NCI-H1694 (cell line): ENCODE measurements at regions not wholly inside any gene's neighbourhood (a gene's known extent, or its start where the extent isn't known, plus 50 kb on each side); places are given as distances from the start of the nearest gene placed in this dataset.

Experiments
- DNase-seq: peaks from one replicate; lab custom pipeline; 2025; lab: John Stamatoyannopoulos, UW

- no peak for DNase-seq
Observed at GRCh38 chr9:23171479-23171878, 654.6 kb downstream of the ELAVL2 start.

GRCh38 chr9:23172206-23172605 is 653.8 kb downstream of the ELAVL2 start:
- DNase-seq = no peak

GRCh38 chr9:23172979-23173637 is 652.9 kb downstream of the ELAVL2 start:
- no peak for DNase-seq

GRCh38 chr9:23194281-23194680 is 631.8 kb downstream of the ELAVL2 start:
- no peak for DNase-seq

DNA sequence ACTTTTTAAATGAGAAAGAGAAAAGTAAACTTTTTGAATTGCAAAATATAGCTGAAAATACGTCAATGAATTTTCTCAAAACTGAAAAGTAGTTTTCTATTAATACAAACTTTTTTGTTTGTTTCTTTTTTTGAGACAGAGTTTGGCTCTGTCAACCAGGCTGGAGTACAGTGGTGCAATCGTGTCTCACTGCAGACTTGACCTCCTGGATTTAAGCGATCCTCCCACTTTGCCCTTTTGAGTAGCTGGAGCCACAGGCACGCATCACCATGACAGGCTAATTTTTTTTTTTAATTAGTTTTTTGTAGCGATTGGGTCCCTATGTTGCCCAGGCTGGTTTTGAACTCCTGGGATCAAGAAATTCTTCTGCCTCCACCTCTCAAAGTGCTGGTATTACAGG is 610.4 kb downstream of the ELAVL2 start:
- no peak for DNase-seq

DNA sequence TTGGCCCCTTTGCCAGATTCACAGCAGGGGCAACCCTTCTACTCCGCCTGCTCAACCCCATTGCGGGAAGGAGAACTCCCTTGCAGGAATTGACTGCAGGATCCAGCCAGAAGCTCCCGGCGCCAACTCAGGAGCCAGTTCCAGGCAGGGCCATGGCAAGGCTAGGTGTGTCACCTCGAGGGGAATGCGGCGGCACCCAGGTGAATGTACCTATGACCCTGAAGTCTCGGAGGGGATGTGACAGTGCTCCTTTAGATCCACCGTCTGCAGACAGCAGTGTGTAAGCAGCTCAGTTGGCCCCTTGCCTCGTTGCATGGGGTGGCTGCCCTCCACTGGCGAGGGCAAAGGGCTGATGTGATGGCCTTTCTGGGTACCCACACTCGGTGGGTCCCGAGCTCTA is 606.6 kb downstream of the ELAVL2 start:
- DNase-seq = no peak

- no peak for DNase-seq
Observed at GRCh38 chr9:23220171-23220570, 605.9 kb downstream of the ELAVL2 start.

DNA sequence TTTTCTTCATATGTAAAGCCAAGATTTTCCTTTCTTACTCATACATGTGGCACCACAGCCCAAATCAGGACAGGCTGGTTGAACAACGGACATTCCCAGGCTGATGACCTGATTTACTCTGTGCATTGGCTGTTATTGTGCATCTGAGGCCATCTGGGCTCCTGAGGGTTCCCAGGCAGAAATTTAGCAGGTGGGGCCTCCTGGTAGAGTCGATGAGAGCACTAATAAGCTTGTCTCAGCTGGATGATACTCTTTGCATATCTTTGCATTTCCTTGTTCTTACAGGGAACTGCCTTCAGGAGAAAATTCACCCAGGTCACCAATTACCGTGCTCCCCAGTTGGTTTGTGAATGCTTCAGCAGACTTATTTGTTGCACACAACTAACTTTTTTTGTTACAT is 605.1 kb downstream of the ELAVL2 start:
- no peak for DNase-seq

DNA sequence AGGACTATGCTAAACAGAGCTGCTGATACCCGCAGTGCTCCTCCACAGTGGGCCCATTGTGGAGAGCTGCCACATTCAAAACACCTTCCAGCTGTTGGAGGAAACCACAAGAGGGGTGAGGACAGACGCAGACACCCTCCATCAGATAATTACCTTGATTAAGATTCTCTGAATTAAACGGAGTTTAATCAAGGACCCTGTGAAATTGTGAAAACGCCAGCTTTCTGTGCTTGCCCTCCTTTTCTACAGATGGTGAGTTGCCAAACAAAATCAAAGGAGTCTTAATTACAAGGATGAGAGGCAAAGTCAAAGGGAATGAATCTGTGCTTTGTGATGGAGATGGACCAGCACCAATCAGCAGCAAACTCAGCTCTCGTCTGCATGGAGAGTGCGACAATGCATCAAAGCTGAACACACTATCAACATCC is 596.1 kb downstream of the ELAVL2 start:
- DNase-seq = no peak

DNA sequence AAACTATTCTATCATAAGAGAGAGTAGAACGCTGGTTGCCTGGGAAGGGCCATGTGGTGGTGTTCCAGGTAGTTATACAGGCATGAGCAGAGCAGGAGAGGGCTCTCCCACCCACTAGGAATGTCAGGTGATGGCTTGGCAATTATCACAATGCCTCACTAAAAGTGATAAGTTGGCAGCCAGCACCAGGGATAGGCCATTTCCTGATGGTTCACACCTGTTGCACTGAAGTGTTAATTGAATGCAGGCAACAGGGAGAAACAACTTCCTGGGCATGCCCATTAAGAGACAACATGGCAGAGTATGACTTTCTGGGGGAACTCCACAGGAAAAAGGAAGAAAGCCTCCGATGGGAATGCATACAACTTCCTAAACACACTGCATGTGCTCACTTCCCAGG is 593.2 kb downstream of the ELAVL2 start:
- DNase-seq = no peak

DNA sequence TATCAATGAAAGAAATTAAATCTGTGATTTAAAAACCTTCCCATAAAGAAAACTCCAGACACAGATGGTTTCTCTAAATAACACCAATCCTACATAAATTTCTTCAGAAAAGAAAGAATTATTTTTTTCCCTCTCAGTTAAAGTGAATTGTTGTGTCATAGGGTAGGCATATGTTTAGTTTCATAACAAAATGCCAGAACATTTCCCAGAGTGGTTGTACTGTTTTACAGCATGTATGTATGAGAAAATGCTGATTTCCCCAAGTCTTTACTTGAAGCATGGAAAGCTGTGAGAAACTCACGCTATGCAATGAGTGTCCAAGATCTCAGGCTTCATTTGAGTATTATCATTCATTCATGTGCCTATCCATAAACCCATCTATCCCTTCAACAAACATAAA is 582.5 kb downstream of the ELAVL2 start:
- DNase-seq = no peak

GRCh38 chr9:23245067-23245466 is 581.0 kb downstream of the ELAVL2 start:
- DNase-seq = no peak

GRCh38 chr9:23254404-23255184 is 571.4 kb downstream of the ELAVL2 start:
- no peak for DNase-seq

DNA sequence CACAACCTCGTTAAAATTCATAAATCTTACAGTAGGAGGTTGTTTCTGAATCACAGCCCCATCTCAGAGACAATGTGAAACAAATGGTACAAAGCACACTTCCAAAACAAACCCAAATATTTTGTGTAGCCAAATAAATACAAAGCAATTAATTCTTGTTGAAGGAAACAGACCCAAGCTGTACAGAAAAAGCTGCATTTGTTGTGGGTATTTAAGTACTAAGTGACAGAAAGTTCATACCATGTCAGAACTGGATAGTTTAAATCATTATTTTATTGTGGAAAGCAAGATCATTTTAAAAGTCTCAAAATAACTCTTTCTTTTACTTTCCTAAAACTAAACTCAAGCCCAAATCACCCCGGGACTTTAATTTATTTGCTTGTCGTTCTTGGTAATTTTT is 570.7 kb downstream of the ELAVL2 start:
- no peak for DNase-seq

- no peak for DNase-seq
Observed at GRCh38 chr9:23258569-23258968, 567.5 kb downstream of the ELAVL2 start.

GRCh38 chr9:23278561-23278960 is 547.5 kb downstream of the ELAVL2 start:
- DNase-seq = no peak

GRCh38 chr9:23287390-23287789 is 538.6 kb downstream of the ELAVL2 start:
- no peak for DNase-seq

- DNase-seq = no peak
Observed at GRCh38 chr9:23288545-23288944, 537.5 kb downstream of the ELAVL2 start.

GRCh38 chr9:23290973-23291372 is 535.1 kb downstream of the ELAVL2 start:
- DNase-seq = no peak

GRCh38 chr9:23302281-23302680 is 523.8 kb downstream of the ELAVL2 start:
- no peak for DNase-seq

GRCh38 chr9:23306731-23307130 is 519.3 kb downstream of the ELAVL2 start:
- no peak for DNase-seq

DNA sequence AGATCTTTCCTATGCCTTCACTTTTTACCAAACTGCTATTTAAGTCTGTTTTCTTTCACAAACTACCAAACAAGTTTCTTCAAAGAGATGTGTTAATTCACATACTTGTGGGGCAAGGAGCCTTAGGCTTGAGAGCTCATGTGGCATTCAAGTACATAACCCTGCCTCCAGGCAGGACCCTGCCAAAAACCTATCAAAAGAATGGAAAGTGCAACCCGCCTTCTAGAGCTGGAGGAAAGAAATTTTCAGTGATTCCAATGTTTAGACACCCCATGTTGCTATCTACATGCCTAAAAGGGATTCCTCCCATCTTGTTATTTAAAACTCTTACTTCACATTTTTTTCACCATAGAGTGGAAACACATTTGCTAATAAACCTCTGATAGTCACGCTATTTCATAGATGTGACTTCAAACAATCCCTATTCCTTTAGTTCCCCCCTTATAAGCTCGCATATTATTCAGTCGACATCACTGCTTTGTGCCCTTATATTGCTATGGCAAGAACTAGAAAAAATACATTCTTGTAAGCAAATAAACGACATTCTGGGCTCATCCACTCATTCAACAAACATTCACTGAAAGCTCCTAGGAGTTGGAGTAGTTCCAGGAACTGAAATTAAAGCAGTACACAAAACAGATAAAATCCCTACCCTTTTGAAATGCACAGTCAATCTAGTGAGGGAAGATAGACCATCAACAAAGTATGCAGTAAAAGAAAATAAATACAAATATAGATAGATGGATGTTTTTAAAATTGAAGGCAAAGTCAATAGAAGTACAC is 518.1 kb downstream of the ELAVL2 start:
- no peak for DNase-seq

DNA sequence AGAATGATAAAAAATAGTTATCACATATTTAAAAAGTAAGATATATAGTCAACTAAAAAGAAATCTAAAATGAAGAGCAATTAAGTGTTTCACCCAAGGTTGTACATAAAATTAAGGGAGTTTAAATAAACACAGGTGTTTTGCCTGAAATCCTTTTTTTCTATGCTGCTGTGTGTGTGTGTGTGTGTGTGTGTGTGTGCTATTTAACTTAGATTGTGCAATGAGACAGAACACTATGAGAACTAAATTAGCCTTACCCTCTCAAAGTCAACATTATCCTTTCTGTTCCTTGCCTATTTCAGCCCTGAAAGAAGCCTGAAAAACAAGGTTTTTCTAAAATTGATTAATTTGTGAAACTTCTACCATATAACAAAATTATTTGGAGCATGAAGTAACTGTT is 516.2 kb downstream of the ELAVL2 start:
- DNase-seq = no peak
